ENCODE measurements at regions not wholly inside any gene's neighbourhood (a gene's known extent, or its start where the extent isn't known, plus 50 kb on each side); places are given as distances from the start of the nearest gene placed in this dataset.

GRCh38 chr1:62981434-62981833, 197.5 kb downstream of the ATG4C start:
- TF ChIP-seq REST (IDR thresholded peaks at IDR 0.05; ENCODE audit: insufficient replicate concordance, low read depth) (no peak), GABPA (IDR thresholded peaks at IDR 0.05; ENCODE audit: low read depth) (no peak), POLR2AphosphoS5 (IDR thresholded peaks at IDR 0.05; ENCODE audit: low read depth) (no peak), SPI1 (IDR thresholded peaks at IDR 0.05; ENCODE audit: borderline replicate concordance, low read depth) (no peak)
- TF ChIP-seq, protein P1, sequence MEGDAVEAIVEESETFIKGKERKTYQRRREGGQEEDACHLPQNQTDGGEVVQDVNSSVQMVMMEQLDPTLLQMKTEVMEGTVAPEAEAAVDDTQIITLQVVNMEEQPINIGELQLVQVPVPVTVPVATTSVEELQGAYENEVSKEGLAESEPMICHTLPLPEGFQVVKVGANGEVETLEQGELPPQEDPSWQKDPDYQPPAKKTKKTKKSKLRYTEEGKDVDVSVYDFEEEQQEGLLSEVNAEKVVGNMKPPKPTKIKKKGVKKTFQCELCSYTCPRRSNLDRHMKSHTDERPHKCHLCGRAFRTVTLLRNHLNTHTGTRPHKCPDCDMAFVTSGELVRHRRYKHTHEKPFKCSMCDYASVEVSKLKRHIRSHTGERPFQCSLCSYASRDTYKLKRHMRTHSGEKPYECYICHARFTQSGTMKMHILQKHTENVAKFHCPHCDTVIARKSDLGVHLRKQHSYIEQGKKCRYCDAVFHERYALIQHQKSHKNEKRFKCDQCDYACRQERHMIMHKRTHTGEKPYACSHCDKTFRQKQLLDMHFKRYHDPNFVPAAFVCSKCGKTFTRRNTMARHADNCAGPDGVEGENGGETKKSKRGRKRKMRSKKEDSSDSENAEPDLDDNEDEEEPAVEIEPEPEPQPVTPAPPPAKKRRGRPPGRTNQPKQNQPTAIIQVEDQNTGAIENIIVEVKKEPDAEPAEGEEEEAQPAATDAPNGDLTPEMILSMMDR (IDR thresholded peaks at IDR 0.05; ENCODE audit: insufficient read depth, low read length) = no peak
- DNase-seq (ENCODE audit: low read depth in 1 of 2, low spot score in 1 of 2) = no peak
- Histone ChIP-seq H3K4me3 (replicated peaks; ENCODE audit: insufficient read depth, low read length) (no peak overlapping the region), H3K27ac (replicated peaks) (no peak overlapping the region), H3K27me3 (ENCODE audit: insufficient read depth, poor library complexity, severe bottlenecking) (no peaks in the 10 kb centered on the region)

DNA sequence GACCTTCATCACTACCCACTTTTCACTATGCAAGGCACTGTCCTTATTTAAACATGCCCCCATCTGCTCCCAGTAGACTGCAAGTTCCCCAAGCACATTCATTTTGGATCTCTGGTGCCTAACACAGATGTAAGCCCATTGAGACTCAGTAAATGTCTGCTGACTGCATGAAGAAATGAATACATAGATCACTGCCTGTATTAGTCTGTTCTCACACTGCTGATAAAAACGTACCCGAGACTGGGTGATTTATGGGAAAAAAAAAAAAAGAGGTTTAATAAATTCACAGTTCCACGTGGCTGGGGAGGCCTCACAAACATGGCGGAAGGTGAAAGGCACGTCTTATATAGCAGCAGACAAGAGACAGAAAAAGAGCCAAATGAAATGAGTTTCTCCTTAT, 204.9 kb downstream of the ATG4C start:
- Histone ChIP-seq H3K4me3 (replicated peaks; ENCODE audit: insufficient read depth, low read length) (no peak overlapping the region), H3K27me3 (ENCODE audit: insufficient read depth, poor library complexity, severe bottlenecking) (no peaks in the 10 kb centered on the region), H3K27ac (replicated peaks) (no peak overlapping the region)
- TF ChIP-seq GABPA (IDR thresholded peaks at IDR 0.05; ENCODE audit: low read depth) (no peak), SPI1 (IDR thresholded peaks at IDR 0.05; ENCODE audit: borderline replicate concordance, low read depth) (no peak), REST (IDR thresholded peaks at IDR 0.05; ENCODE audit: insufficient replicate concordance, low read depth) (no peak), POLR2AphosphoS5 (IDR thresholded peaks at IDR 0.05; ENCODE audit: low read depth) (no peak)
- TF ChIP-seq, protein P1 (IDR thresholded peaks at IDR 0.05; ENCODE audit: insufficient read depth, low read length) = no peak
- DNase-seq (ENCODE audit: low read depth in 1 of 2, low spot score in 1 of 2) = no peak

DNA sequence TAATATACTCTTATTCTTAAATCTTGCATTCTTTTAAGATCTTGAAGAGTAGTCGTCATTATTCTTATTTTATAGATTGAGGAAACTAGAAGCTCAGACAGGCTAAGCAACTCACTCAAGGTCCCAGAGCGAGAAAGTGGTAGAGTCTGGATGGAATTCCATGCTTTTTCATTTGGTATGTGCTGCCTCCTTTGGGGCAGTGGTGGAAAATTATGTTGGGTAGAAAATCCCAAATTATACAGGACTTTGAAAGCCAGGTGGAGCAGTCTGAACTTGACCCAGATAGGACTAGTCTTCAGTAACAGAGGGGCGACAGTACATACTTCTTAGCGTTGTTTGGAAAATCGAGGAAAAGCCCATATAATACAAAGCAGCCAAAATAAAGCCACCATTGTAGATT, 205.6 kb downstream of the ATG4C start:
- H3K27ac ChIP-seq (replicated peaks) = no peak overlapping the region
- no peak for DNase-seq (ENCODE audit: low read depth in 1 of 2, low spot score in 1 of 2)
- TF ChIP-seq GABPA (IDR thresholded peaks at IDR 0.05; ENCODE audit: low read depth) = no peak
- no peak for TF ChIP-seq SPI1 (IDR thresholded peaks at IDR 0.05; ENCODE audit: borderline replicate concordance, low read depth)
- TF ChIP-seq, protein P1 (IDR thresholded peaks at IDR 0.05; ENCODE audit: insufficient read depth, low read length) = no peak
- TF ChIP-seq REST (IDR thresholded peaks at IDR 0.05; ENCODE audit: insufficient replicate concordance, low read depth) = no peak
- no peak for TF ChIP-seq POLR2AphosphoS5 (IDR thresholded peaks at IDR 0.05; ENCODE audit: low read depth)
- no peaks in the 10 kb centered on the region for H3K27me3 ChIP-seq (ENCODE audit: insufficient read depth, poor library complexity, severe bottlenecking)
- no peak overlapping the region for H3K4me3 ChIP-seq (replicated peaks; ENCODE audit: insufficient read depth, low read length)
